ENCODE measurements at regions not wholly inside any gene's neighbourhood (a gene's known extent, or its start where the extent isn't known, plus 50 kb on each side); places are given as distances from the start of the nearest gene placed in this dataset.

DNA sequence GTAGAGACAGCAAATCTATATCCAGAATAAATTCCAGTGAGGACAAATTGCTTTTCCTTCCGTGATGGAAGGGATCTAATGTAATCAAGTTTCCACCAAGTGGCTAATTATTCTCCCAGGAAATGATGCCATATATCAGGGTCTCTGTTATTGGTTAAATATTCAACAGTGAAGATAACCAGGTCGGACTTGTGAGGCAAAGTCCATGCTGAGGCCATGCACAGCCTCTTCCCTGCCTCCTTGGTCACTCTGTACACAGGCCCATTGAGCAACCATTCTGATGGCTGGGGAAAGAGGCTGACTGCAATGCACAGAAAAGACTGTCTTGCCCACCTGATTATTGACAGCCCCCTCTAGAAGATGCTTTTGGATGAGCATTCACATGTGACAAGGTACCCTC, 90.1 kb downstream of the TNFAIP2 start:
- TF ChIP-seq KDM1A (IDR thresholded peaks at IDR 0.05; ENCODE audit: borderline replicate concordance, low read length) (no peak), POLR2A (IDR thresholded peaks at IDR 0.05; ENCODE audit: control extremely low read depth in 1 of 2, low read depth in 2 of 2, low read length in 2 of 2) (no peak), BACH1 (IDR thresholded peaks at IDR 0.05; ENCODE audit: low read length) (no peak), SIX5 (IDR thresholded peaks at IDR 0.05; ENCODE audit: low read depth, low read length) (no peak), EP300 (IDR thresholded peaks at IDR 0.05; ENCODE audit: borderline replicate concordance in 1 of 2, low read depth in 2 of 2, low read length in 2 of 2) (no peak), TEAD4 (IDR thresholded peaks at IDR 0.05; ENCODE audit: low read depth, low read length) (no peak), EZH2 (IDR thresholded peaks at IDR 0.05; ENCODE audit: low read depth, low read length, severe bottlenecking) (no peak), POLR2AphosphoS5 (IDR thresholded peaks at IDR 0.05; ENCODE audit: low read depth, low read length) (no peak), RFX5 (IDR thresholded peaks at IDR 0.05; ENCODE audit: borderline replicate concordance, low read depth, low read length) (no peak)
- TF ChIP-seq, protein P1, sequence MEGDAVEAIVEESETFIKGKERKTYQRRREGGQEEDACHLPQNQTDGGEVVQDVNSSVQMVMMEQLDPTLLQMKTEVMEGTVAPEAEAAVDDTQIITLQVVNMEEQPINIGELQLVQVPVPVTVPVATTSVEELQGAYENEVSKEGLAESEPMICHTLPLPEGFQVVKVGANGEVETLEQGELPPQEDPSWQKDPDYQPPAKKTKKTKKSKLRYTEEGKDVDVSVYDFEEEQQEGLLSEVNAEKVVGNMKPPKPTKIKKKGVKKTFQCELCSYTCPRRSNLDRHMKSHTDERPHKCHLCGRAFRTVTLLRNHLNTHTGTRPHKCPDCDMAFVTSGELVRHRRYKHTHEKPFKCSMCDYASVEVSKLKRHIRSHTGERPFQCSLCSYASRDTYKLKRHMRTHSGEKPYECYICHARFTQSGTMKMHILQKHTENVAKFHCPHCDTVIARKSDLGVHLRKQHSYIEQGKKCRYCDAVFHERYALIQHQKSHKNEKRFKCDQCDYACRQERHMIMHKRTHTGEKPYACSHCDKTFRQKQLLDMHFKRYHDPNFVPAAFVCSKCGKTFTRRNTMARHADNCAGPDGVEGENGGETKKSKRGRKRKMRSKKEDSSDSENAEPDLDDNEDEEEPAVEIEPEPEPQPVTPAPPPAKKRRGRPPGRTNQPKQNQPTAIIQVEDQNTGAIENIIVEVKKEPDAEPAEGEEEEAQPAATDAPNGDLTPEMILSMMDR (IDR thresholded peaks at IDR 0.05; ENCODE audit: control extremely low read depth in 1 of 3, insufficient read depth in 1 of 3, low read depth in 1 of 3, low read length in 3 of 3), result no peak
